ENCODE measurements at regions not wholly inside any gene's neighbourhood (a gene's known extent, or its start where the extent isn't known, plus 50 kb on each side); places are given as distances from the start of the nearest gene placed in this dataset.

GRCh38 chr6:91477688-91478087 is 890.8 kb upstream of the MAP3K7 start:
- no peak for TF ChIP-seq CTCF (IDR thresholded peaks at IDR 0.05; ENCODE audit: control insufficient read depth, extremely low read depth, insufficient read depth)

GRCh38 chr6:91476000-91476399 is 889.1 kb upstream of the MAP3K7 start:
- no peak overlapping the region for H3K4me3 ChIP-seq (ENCODE audit: low read depth, low read length)
- TF ChIP-seq CTCF (IDR thresholded peaks at IDR 0.05; ENCODE audit: control insufficient read depth, extremely low read depth, insufficient read depth): no peak
- DNase-seq (ENCODE audit: low read depth): peak; percentile 40

More at GRCh38 chr6:91477688-91478087, 890.8 kb upstream of the MAP3K7 start:
- H3K4me3 ChIP-seq (ENCODE audit: low read depth, low read length): no peak overlapping the region
- DNase-seq (ENCODE audit: low read depth): no peak

GRCh38 chr6:91465393-91465792 is 878.5 kb upstream of the MAP3K7 start:
- no peak for DNase-seq (ENCODE audit: low read depth)
- no peak for TF ChIP-seq CTCF (IDR thresholded peaks at IDR 0.05; ENCODE audit: control insufficient read depth, extremely low read depth, insufficient read depth)
- H3K4me3 ChIP-seq (ENCODE audit: low read depth, low read length): no peak overlapping the region

GRCh38 chr6:91464718-91465117 is 877.8 kb upstream of the MAP3K7 start:
- DNase-seq (ENCODE audit: low read depth): no peak
- no peak overlapping the region for H3K4me3 ChIP-seq (ENCODE audit: low read depth, low read length)
- no peak for TF ChIP-seq CTCF (IDR thresholded peaks at IDR 0.05; ENCODE audit: control insufficient read depth, extremely low read depth, insufficient read depth)

GRCh38 chr6:91464201-91464600 is 877.3 kb upstream of the MAP3K7 start:
- no peak overlapping the region for H3K4me3 ChIP-seq (ENCODE audit: low read depth, low read length)
- no peak for TF ChIP-seq CTCF (IDR thresholded peaks at IDR 0.05; ENCODE audit: control insufficient read depth, extremely low read depth, insufficient read depth)
- DNase-seq (ENCODE audit: low read depth): peak; percentile 36

GRCh38 chr6:91462241-91462640 is 875.4 kb upstream of the MAP3K7 start:
- no peak overlapping the region for H3K4me3 ChIP-seq (ENCODE audit: low read depth, low read length)
- TF ChIP-seq CTCF (IDR thresholded peaks at IDR 0.05; ENCODE audit: control insufficient read depth, extremely low read depth, insufficient read depth): no peak
- DNase-seq (ENCODE audit: low read depth): no peak

GRCh38 chr6:91453224-91453878 is 866.5 kb upstream of the MAP3K7 start:
- DNase-seq (ENCODE audit: low read depth): peak; percentile 54
- no peak for TF ChIP-seq CTCF (IDR thresholded peaks at IDR 0.05; ENCODE audit: control insufficient read depth, extremely low read depth, insufficient read depth)
- no peak overlapping the region for H3K4me3 ChIP-seq (ENCODE audit: low read depth, low read length)
